AG20443 (cell line): ENCODE measurements at regions not wholly inside any gene's neighbourhood (a gene's known extent, or its start where the extent isn't known, plus 50 kb on each side); places are given as distances from the start of the nearest gene placed in this dataset.
A peak's percentile ranks its signal among the peaks of the same experiment; 100 is the strongest.

ENCODE experiments used
- DNase-seq: peaks from one replicate; pipeline ENCODE4 v3.0.0; 2012; ENCODE audit warnings: low spot score, mixed read lengths

DNA sequence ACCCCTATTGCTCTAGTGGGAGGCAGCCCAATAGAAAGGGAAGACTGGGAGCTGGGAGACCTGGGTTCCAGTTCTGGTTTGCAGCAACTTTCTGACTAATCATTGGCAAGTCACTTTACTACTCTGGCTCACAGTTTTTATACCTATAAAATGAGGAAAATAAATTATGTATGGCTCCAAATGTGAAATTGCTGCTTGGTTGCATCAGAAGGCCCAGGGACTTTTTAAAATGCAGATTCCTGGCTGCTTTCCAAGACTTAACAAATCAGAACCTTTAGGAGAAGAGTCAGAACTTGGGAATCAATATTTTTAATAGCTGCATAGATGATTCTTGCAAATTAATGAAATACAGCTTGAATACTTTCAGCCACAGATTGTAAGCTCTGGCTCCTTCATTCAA is 943.9 kb downstream of the EPHA4 start:
- no peak for DNase-seq

DNA sequence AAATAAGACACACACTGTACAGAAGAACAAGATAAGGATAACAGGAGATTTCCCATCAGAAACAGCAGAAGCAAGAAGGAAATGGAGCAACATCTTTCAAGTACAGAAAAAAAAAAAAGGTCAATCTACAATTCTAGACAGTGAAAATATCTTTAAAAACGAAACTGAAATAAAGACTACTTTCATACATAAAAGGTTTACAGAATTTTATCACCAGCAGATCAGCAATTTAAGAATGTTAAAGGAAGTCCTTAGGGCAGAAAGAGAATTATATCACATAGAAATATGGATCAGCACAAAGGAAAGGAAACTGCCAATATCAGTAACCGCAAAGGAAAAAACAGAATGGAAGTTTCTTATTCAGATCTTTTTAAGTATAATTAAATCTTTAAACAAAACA is 931.0 kb downstream of the EPHA4 start:
- no peak for DNase-seq

DNA sequence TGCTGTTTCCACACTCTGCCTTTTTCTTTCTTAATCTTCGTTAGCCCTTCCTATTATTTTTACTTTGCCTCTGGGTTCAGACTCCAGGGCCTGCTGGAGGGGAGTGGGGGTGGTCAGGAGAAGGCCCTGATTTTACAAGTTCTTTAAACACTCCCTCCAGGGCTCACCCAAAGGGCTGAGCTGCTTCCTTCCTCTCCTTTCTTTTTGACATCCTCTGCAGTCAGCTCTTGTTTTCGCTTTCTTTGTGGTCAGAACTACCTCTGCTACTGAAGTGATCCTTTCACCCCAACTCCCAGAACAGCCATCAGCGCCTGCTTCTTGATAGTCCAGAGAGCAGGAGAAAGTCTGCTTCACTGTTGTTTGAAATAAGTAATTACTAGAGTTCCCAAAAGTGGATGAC is 925.7 kb downstream of the EPHA4 start:
- DNase-seq = no peak

DNA sequence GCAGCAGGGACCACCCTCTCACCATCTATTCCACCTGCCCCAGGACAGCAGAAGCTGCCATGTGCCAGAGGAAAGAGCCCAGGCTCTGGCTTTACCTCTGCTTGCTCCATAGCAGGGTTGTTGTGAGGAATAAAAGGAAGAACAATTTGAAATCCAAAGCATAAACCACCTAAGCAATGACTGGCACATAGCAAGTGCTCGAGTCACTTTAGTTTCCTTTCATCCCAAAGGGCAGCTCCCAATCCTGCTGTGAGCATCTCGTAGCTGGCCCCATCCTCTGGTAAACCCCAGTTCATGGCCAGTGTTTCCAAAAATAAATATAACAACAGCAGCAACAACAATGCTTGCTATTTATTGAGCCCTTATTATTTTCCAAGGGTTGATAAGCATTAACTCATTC is 923.5 kb downstream of the EPHA4 start:
- DNase-seq = no peak

DNA sequence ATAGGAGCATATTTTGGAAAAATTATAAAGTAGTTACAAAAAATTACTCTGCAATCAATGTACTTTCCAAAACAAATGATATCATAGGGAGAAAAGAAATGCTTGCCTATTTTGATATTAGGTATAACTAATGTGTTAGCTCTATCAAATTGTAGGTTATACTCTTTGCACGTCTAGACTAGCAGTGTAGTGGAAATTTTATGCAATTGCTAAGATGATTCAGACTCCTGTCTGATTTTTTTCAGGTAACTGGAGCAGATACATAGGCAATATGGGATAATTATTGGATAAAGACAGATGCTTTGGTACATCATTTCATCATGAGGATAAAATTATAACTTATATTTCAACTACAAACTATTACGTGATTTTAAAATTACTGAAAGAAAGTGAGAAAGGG is 918.3 kb downstream of the EPHA4 start:
- no peak for DNase-seq

- no peak for DNase-seq
Observed at GRCh38 chr2:220654322-220654721, 917.8 kb downstream of the EPHA4 start.

- DNase-seq = no peak
Observed at GRCh38 chr2:220660277-220661145, 911.6 kb downstream of the EPHA4 start.

GRCh38 chr2:220662431-220662830 is 909.7 kb downstream of the EPHA4 start:
- no peak for DNase-seq

DNA sequence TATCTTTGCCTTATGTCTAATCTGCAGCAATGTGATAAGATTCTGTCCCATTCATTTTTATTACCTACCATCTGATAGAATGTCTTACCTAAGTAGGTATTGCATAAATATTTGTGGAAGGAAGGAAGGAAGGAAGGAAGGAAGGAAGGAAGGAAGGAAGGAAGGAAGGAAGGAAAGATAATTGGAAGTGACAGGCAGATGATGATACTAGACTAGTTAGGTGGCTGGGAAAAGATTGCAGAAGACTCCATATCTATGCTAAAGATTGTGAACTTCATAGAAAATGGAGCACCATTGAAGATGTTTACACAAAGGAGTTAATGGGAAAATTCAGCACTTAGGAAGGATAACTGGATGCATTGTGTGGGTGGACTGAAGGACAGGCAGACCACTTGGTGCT is 909.0 kb downstream of the EPHA4 start:
- no peak for DNase-seq

DNA sequence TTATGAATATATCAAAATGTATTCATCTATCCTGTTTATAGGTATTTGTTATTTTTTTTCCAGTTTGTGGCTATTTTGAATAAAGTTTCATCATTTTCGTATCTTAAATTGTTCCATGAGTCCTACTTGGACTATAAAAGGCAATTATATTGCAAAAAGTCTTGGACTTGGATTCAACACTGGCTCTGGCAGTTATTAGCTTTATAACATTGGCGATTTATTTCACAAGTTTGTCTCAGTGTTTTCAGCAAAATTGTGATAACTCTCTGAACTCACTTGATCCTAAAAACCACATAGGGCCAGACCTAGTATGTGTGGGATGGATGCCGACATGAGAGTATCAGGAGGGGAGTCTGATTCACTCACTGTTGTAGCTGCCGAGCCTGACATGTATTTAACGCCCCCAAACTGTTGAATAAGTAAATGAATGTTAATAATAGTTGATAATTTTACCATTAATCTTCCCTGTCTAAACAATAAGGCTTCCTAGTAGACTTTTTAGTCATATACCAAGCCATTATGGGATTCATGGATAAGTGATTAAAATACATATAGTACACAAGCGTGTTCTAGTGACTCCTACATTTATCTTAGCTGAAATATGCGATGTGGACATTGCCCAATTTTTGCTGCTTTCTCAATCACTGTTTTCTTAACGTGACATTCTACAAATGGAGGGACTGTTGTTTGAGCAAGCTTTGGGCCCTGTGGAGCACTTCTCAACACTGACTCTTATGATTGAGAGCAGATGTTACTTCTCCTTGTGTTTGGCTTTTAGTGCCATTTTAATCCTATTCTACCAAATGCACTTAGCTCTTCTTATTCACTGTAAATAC is 907.6 kb downstream of the EPHA4 start:
- DNase-seq = peak; percentile 42

DNA sequence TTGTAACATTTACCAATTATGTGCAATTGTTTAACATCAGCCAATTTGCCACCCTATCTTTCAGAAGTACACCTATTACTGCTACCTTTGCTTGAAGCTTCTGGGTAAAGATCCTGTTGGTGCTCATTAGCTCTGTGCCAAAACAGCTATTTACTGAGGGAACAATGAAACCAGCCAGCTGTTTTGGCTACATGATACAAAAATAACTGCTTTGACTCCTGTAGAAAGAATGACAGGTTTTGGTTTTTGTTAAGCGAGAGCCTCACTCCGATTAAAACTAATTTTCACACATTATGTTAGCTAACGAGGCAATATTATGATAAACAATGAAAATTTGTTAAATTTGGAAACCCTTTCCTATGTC is 907.0 kb downstream of the EPHA4 start:
- DNase-seq = no peak

DNA sequence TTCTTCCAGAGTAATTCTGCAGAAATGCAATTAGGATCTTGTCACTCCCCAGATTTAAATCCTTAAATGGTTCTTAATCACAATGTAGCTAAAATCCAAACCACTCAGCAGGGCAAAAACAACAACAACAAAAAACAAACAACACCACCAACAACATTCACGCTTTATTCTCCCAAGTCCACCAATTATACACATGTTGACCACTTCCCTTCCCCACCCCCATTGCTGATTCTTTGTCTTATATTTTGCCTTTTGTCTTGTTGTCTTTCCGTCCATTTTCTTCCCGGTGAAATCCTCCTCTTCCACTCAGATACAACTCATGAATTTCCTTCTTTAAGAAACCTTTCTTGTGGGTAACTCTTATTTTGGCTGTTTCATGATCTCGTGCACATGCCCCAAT is 902.8 kb downstream of the EPHA4 start:
- DNase-seq = no peak

DNA sequence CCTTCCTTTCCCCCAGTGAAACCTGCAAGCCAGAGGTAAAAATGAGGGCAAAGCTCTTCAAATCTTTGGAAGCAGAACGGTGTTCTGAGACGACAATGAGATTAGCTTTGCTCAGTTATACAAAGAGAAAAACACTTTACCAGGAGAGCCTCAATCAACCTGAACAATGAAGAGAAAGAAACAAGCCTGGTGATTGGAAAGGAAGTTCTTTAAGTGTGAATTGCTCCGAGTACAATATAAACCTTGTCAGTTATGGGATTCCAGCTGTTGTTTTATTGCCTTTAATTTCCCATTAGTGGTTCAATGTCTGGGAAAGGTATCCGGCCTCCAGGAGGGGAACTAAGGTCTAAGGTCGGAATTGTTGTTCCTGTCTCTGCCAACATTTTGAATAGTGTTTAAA is 901.6 kb downstream of the EPHA4 start:
- no peak for DNase-seq

GRCh38 chr2:220673151-220673874 is 898.8 kb downstream of the EPHA4 start:
- DNase-seq = no peak

DNA sequence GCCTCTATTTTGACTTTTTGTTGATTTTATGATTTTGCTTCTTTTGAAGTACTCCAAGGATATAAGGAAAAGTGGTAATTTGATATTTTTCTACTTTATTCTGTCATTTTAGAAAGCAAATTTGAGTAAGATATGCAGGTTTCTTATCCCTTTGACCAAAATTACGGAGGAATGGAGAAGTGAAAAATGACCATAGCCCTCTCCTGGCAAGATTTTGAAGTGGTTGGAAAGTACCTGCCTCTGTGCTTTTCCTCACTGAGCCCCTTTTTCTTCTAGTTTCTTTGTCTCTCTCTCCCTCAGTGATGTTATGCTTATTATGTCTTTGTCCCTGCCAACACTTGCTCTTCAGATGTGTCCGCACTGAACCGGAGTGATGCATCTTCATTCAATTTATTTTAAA is 898.1 kb downstream of the EPHA4 start:
- DNase-seq = no peak

DNA sequence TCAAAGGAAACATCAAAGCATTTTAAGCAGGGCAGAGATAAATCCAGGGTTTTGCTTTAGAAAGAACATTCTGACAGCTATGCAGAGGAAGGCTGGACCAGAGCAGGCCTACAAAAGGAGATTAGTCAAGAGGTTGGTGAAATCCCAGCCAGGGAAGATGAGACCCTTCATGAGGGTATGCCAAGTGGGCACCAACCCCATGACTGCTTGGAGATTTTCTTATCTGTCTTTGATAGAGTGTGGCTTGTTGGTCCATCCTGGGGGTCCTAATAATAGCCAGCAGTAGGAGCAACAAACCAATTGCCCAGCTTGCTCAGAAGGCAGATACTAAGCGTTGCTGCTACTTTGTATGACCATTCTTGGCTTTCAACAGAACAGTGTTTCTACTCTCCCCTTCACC is 895.4 kb downstream of the EPHA4 start:
- no peak for DNase-seq

- DNase-seq = no peak
Observed at GRCh38 chr2:220678943-220679342, 893.2 kb downstream of the EPHA4 start.

DNA sequence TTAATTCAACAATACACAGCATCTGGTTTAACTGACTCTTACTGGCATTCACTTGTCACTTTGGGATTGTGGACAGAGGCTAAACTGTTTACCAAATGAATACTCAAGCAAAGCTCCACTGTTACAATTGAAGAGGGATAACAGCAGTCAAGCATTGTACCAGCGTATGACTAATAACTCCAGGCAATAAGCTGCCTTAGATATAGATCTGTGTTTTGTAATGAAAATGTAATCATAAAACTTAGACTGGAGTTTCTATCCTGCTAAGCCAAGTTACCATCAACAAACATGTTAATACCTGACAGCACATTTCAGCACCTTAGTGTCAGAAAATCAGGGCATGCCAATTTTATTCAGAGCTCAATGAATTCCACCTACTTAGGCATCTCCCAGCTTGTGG is 889.5 kb downstream of the EPHA4 start:
- DNase-seq = no peak

DNA sequence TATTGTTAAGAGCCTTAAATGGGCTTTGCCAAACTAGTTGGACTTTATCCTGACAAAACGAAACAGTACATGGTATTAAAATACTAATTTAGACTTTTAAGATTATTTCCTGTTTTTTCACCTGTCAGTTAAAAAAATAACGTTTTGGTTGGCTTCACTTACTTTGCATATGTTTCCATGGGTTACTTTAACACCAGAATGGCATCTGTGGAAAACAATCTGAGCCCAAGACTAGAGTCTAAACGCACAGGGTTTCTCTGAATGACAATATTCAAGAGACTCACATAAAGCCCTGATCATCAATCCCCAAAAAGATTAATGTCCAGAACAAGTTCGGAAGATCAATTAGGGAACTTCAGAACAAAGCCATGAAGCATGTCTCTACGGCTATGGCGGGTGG is 888.0 kb downstream of the EPHA4 start:
- no peak for DNase-seq

DNA sequence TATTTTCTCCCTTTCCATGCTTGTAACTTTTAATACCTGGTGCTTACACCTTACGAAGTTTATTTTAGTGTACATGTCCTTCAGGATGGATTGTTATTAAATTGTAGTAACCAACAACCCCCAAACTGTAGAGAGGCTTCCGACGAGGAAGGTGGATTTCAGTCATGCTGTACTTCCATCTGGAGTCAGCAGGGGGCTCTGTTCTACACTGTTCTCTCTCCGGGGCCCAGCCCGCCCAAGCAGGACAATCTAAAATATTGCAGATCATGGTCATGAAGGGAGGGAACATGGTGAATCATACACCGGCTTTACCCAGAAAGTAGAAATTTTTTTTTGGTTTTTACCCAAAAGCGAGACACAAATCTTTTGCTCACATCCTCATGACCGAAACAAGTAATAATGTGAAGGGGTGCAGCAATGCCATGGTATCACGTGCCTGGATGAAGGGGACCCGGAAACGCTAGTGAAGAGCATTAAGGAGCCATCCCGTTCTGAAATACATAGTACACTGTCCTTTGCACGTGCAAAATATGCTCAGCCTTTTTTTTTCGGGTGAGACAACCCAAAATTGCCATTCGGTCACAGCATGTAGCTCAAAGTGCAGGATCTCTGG is 884.8 kb downstream of the EPHA4 start:
- peak; percentile 83 for DNase-seq

GRCh38 chr2:220695397-220696279 is 876.5 kb downstream of the EPHA4 start:
- no peak for DNase-seq
